ENCODE measurements at regions not wholly inside any gene's neighbourhood (a gene's known extent, or its start where the extent isn't known, plus 50 kb on each side); places are given as distances from the start of the nearest gene placed in this dataset.

GRCh38 chr5:124919747-124920525 is 173.5 kb upstream of the ZNF608 start:
- 91% methylated on average over 6 of the region's 6 CpGs for whole genome bisulfite sequencing (ENCODE audit: insufficient coverage)
- Mint-ChIP-seq H3K9me3 (no peaks in the 10 kb centered on the region), H3K4me3 (no peak overlapping the region), H3K36me3 (no peaks in the 10 kb centered on the region), H3K27ac (no peak overlapping the region), H3K27me3 (ENCODE audit: low read depth in 2 of 2) (peaks cover 0 to 1% of the 10 kb centered on the region in 2 donors), H3K4me1 (peaks cover 0 to 11% of the 10 kb centered on the region in 2 donors)
- DNase-seq (no peak), ATAC-seq (no peak)
- H3K36me3 ChIP-seq (ENCODE audit: control insufficient read depth, insufficient read depth, low read length): no peaks in the 10 kb centered on the region
- no peak for TF ChIP-seq CTCF (IDR thresholded peaks at IDR 0.05)
- intact Hi-C loops (cut with micrococcal nuclease): no loop called here
- no peak overlapping the region for H3K27ac ChIP-seq (ENCODE audit: low read length)
- no peak overlapping the region for H3K4me3 ChIP-seq (ENCODE audit: low read length)
- no peaks in the 10 kb centered on the region for H3K9me3 ChIP-seq (ENCODE audit: control insufficient read depth, insufficient read depth, low read length)
- H3K4me1 ChIP-seq (ENCODE audit: control insufficient read depth, insufficient read depth, low read length): no peaks in the 10 kb centered on the region
- H3K27me3 ChIP-seq (ENCODE audit: control insufficient read depth, insufficient read depth, low read length): no peaks in the 10 kb centered on the region

- Histone ChIP-seq H3K27ac (ENCODE audit: low read length) (peak overlapping the region; percentile 41), H3K27me3 (ENCODE audit: control insufficient read depth, insufficient read depth, low read length) (no peaks in the 10 kb centered on the region), H3K9me3 (ENCODE audit: control insufficient read depth, insufficient read depth, low read length) (no peaks in the 10 kb centered on the region), H3K4me1 (ENCODE audit: control insufficient read depth, insufficient read depth, low read length) (no peaks in the 10 kb centered on the region), H3K36me3 (ENCODE audit: control insufficient read depth, insufficient read depth, low read length) (no peaks in the 10 kb centered on the region), H3K4me3 (ENCODE audit: low read length) (no peak overlapping the region)
- ATAC-seq: no peak
- intact Hi-C loops (cut with micrococcal nuclease): no loop called here
- no peak for TF ChIP-seq CTCF (IDR thresholded peaks at IDR 0.05)
- Mint-ChIP-seq H3K4me1 (peaks cover 0 to 9% of the 10 kb centered on the region in 2 donors), H3K36me3 (no peaks in the 10 kb centered on the region), H3K4me3 (no peak overlapping the region), H3K27me3 (ENCODE audit: low read depth in 2 of 2) (no peaks in the 10 kb centered on the region), H3K9me3 (no peaks in the 10 kb centered on the region), H3K27ac (no peak overlapping the region)
- 68% methylated on average over 8 of the region's 9 CpGs for WGBS (ENCODE audit: insufficient coverage)
- DNase-seq: no peak
Measured at GRCh38 chr5:124920909-124921666, 174.6 kb upstream of the ZNF608 start.

- Histone ChIP-seq H3K4me1 (ENCODE audit: control insufficient read depth, insufficient read depth, low read length) (no peaks in the 10 kb centered on the region), H3K27me3 (ENCODE audit: control insufficient read depth, insufficient read depth, low read length) (no peaks in the 10 kb centered on the region), H3K27ac (ENCODE audit: low read length) (no peak overlapping the region), H3K4me3 (ENCODE audit: low read length) (no peak overlapping the region), H3K36me3 (ENCODE audit: control insufficient read depth, insufficient read depth, low read length) (no peaks in the 10 kb centered on the region), H3K9me3 (ENCODE audit: control insufficient read depth, insufficient read depth, low read length) (no peaks in the 10 kb centered on the region)
- intact Hi-C loops (cut with micrococcal nuclease): no loop called here
- Mint-ChIP-seq H3K27ac (no peak overlapping the region), H3K9me3 (no peaks in the 10 kb centered on the region), H3K4me3 (no peak overlapping the region), H3K36me3 (no peaks in the 10 kb centered on the region), H3K27me3 (ENCODE audit: low read depth in 2 of 2) (no peaks in the 10 kb centered on the region), H3K4me1 (peaks cover 0 to 3% of the 10 kb centered on the region in 2 donors)
- no CpG with 5 or more reads among the region's 4 CpGs for WGBS (ENCODE audit: insufficient coverage)
- DNase-seq (no peak), ATAC-seq (no peak)
- TF ChIP-seq CTCF (IDR thresholded peaks at IDR 0.05): no peak
Measured at GRCh38 chr5:124921694-124922093, 175.3 kb upstream of the ZNF608 start.

Data from natural killer cell (primary cell).